Ishikawa (cell line): ENCODE measurements at regions not wholly inside any gene's neighbourhood (a gene's known extent, or its start where the extent isn't known, plus 50 kb on each side); places are given as distances from the start of the nearest gene placed in this dataset.

Experiments used
- EGR1 ChIP-seq: IDR thresholded peaks from 2 replicates; pipeline ENCODE4 v1.6.1; 2012
- REST ChIP-seq: IDR thresholded peaks from 2 replicates; pipeline ENCODE4 v1.6.1; 2012; ENCODE audit warnings: low read depth, mild to moderate bottlenecking

- TF ChIP-seq REST: no peak
- no peak for TF ChIP-seq EGR1
Observed at GRCh38 chr4:18626366-18626765, 604.8 kb upstream of the LCORL start.
